Suppressor macrophage treated with lipopolysaccharide for 4 hours (primary cell): ENCODE measurements at regions not wholly inside any gene's neighbourhood (a gene's known extent, or its start where the extent isn't known, plus 50 kb on each side); places are given as distances from the start of the nearest gene placed in this dataset.

ENCODE experiments used
- DNase-seq: peaks from one replicate; pipeline ENCODE4 v3.0.0-alpha.2; 2020

DNA sequence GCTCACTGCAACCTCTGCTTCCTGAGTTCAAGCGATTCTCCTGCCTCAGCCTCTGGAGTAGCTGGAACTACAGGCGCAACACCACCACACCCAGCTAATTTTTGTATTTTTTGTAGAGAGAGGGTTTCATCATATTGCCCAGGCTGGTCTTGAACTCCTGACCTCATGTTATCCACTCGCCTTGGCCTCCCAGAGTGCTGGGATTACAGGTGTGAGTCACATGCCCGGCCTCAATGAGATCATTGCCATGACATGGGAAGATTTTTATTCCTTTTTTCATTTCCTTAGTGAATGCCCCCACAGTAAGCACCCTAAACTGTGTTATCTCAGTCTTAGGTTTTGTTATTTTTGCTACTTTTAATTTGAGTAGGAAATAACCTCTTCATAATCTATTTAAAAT, 977.9 kb downstream of the BRINP3 start:
- DNase-seq: no peak

DNA sequence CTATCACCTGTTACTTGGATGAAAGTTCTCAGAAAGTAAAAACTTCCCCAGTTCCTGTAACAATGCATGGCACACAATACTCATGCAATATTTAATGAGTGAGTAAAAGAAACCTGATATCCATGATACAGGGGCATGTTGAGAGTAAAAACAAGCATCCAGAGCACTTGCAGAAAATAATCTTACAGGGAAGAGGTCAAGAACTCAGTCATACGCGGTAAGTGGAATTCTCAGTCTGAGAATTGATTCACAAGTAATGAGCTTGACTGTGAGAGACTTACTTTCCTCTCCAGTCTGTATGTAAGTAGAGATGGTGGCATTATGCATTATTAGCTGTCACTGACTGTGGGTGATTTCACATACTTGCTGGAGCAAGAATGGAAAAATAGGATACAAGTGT, 976.9 kb downstream of the BRINP3 start:
- no peak for DNase-seq

DNA sequence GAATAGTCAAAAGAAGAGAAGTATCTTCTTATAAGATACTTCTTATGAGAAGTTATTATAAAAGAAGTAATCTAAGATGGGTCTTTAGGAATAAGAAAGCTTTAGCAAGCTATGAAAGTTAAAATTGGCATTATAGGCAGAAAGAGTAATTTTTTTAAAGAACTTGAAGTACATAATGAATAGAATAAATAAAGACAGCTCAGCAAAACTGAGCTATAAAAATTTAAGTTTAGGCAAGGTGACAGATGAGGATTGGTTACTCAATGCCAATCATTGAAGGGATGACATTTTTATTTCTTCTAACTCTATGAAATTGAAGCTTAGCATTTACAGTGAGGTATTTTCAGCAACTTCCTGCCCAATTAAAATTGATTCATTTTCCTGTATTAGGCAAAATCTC, 966.8 kb downstream of the BRINP3 start:
- no peak for DNase-seq

DNA sequence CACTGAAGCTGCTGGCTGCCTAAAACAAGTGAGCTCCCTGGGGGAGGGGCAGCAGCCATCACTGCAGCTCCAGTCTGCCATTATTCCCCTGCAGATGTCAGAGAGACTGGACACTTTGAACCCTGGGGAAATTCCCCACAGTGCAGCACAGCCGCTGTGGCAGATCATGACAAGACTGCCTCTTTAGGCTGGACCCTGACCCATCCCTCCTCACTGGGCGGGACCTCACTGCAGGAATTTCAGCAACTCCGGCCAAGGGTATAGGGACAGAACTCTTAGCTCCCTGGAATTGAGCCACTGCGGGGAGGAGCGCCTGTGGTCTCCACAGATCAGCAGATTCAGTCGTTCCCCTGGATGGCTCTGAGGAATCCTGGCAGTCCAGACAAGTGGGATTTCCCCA, 964.6 kb downstream of the BRINP3 start:
- DNase-seq: no peak

- DNase-seq: no peak
Observed at GRCh38 chr1:189522441-189522840, 955.2 kb downstream of the BRINP3 start.

DNA sequence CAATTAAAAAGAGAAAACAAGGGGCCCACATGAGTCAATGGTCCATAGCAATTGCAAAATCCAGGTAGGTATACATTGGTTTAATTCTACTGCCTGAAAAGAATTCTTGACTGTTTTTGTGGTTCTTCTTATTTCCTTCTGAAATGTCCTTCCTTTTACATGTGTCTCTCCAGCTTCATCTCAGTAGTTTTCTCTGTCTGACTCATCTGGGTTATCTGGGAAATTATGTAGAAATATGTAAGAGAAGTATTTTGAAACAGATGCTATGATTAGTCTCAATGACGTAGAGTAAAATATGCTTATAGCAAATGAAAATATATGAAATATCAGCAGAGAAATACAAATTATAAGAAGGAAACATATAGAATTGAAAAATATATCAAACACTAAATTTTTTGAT, 953.2 kb downstream of the BRINP3 start:
- no peak for DNase-seq

- no peak for DNase-seq
Observed at GRCh38 chr1:189530162-189530561, 947.5 kb downstream of the BRINP3 start.

- DNase-seq: no peak
Observed at GRCh38 chr1:189538271-189538670, 939.4 kb downstream of the BRINP3 start.

DNA sequence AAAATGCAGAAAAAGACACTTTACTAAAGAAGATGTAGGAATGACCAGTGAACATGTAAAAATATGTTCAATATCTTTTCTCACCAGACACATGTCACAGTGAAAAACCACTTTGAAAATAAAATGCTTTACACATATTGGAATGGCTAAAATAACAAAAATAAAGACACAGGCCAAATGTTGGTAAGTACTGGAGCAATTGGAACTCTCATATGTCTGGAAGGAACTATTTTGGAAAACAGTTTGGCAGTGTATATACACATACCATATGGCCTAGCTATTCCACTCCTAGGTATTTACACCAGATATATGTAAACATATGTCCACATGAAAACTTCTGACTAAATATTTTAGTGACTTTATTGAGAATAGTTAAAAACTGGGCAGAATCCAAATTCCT, 927.2 kb downstream of the BRINP3 start:
- DNase-seq: no peak

DNA sequence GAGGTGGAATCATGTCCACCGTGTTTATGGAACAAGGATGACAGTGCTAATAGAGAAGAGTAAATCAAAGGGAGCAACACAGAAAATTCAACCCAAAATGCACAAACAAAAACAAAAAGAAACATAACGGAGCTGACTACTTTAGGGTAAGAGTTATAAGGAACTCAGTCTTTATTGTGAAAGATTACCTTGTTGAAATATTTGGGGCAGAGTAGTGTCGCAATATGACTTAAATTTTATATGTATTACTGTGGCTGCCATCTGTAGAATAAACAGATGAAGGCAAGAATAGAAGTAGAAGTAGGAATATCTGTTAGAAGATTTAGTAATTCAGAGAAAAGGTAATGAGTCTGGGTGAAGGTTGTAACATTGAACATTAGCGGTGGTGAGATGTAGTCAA, 913.9 kb downstream of the BRINP3 start:
- DNase-seq: no peak

DNA sequence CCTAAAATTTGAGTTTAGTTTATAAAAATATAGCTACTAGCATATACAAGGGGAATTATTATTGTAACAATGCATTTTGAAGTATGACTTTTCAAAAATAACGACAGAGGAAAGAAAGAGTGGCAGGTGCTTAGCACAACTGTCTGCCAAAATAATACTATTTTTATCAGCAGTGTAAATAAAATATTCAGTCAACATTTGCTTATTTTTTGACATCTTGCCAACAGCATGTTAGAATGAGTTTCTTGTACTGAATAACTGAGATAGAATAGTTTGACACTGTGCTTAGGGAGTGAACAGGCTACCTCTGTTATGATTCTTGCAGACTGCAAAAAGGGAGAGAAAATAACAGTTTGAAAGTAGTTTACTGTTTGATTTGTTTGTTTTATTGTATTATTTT, 909.8 kb downstream of the BRINP3 start:
- no peak for DNase-seq

- DNase-seq: no peak
Observed at GRCh38 chr1:189596197-189596596, 881.5 kb downstream of the BRINP3 start.

DNA sequence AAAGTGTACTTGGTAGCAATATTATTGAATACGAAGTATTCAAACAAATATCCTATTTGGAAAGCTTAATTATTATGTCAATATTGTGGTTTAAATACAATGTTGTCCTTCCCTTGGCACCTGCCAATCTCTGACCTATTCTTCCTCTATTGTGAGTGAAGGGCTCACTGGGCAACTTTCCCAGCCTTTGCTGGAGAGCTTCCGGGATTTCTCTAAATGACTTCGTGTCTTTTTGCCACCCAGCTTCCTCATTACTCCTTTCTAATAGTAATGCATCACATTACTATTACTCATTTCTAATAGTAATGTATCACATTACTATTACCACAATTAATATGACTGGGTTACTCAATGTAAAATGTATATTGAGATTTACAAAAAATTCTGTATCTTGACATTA, 880.6 kb downstream of the BRINP3 start:
- DNase-seq: no peak

DNA sequence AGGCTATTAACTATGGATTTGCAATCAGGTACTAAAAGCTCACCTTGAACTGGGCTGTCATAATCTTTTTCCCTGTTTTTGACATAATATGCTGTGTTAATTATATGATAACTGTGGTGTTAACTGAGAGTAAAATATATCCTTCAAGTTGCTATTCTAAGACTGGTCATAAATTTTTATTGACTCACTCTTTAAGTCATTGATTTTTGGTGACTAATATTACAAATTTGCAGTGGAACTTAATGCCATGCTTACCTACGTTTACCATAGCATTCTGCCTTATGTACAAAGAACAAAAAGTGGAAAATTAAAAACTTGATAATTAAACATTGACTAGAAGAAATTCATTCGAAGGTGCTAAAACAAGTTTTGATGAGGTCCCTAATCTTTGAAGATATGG, 872.4 kb downstream of the BRINP3 start:
- no peak for DNase-seq

GRCh38 chr1:189606047-189606446, 871.6 kb downstream of the BRINP3 start:
- DNase-seq: no peak

- DNase-seq: no peak
Observed at GRCh38 chr1:189606795-189607476, 870.7 kb downstream of the BRINP3 start.

DNA sequence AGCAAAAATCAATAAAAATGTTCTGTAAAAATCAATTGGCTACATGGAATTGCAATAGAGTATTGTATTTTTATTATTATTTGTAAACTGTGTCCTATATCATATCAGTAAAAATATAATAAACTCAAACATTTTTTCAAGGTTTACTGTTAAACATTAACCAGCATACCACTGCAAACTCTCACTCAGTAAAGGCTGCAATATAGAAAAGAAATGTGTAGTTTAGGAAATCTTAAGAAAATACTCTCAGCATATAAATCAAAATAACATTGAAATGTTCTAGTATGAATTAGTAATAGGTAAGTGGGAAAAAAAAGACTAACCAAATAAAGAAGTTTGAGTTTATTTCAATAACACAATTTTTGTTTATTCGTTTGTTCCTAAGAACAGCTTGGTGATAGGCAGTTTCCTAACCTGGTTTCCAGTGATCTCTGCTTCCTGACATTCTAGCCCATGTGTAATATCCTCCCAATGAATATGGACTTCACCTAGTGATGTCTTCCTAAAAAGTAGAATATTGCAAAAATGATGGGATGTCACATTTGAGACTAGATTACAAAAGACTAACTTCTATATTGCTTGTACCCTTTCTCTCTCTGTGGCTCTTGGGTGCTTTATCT, 870.1 kb downstream of the BRINP3 start:
- DNase-seq: no peak

DNA sequence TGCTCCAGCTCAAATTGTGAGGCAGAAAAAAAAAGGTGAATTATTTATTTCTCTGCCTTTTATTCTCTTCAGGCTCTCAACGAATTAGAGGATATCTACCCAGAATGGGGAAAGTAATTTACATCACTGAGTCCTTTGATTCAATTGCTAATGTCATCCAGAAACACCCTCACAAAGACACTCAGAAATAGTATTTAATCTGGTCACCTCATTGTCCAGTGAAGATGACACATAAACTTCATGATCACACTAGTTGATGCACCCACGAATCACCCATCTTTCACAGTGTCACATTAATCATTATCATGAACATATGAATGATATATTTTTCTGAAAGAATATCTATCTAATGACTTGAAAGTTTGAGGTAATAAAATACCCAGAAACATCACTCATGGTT, 868.5 kb downstream of the BRINP3 start:
- DNase-seq: no peak

GRCh38 chr1:189616893-189617292, 860.8 kb downstream of the BRINP3 start:
- DNase-seq: no peak

GRCh38 chr1:189619682-189620332, 857.9 kb downstream of the BRINP3 start:
- DNase-seq: no peak

DNA sequence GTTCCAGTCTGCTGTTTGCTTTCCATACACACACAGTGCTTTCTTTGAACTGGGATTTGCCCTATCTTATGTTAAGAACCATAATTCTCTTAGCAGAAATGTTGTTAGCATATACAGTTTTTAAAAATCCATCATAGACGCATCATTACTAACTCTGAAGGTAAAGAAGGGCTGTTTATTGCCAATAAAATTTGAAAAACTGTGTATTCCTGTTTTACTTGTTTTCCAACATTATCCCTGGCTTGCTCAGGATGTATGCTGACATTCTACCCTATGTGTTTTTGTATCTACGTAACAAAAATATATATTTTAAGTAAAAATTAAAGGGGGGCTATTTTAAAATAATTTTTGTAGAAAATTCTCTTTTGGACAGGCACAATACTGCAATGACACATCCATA, 857.2 kb downstream of the BRINP3 start:
- DNase-seq: no peak

GRCh38 chr1:189623336-189623735, 854.3 kb downstream of the BRINP3 start:
- DNase-seq: no peak

DNA sequence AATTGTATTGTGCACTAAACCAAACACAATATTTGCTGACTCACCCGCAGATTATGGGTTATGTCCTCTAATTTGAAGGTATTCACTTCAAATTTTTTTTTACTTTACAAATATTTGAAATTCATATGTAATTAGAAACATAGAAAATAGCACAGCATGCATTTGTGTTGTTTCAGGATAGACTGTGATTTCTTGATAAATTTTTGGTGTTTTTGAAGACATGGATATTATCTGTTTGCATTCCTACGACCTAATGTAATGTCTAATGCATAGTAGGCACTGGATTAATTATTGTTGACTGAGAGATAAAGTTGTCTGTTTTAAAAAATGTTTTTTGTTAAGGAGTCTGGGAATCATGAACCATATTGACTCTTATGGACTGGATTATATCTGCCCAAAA, 850.2 kb downstream of the BRINP3 start:
- DNase-seq: no peak

GRCh38 chr1:189628857-189629256, 848.8 kb downstream of the BRINP3 start:
- no peak for DNase-seq

DNA sequence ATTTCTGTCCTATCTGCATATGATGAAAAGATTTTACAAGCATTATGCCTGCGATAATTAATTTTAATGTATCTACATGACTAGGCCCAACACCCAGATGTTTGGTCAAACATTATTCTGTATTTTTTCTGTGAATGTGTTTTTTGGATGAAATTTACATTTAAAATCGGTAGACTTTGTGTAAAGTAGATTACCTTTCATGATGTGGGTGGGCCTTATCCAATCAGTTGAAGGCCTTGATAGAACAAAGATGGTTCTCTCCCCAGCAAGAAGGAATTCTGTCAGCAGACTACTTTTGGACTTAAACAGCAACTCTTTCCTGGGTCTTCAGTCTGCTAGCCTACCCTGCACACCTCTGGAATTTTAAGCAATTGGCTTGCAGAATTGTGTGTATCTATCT, 844.0 kb downstream of the BRINP3 start:
- DNase-seq: no peak
